Esophagus muscularis mucosa (tissue), 4 donors: ENCODE measurements at regions not wholly inside any gene's neighbourhood (a gene's known extent, or its start where the extent isn't known, plus 50 kb on each side); places are given as distances from the start of the nearest gene placed in this dataset.

Source experiments
- CTCF ChIP-seq, 3 experiments: fragments of 200-600 bp in 2 of 3; fragments of 450-650 bp in 1 of 3; sonication (generic) in 2 of 3; IDR thresholded peaks; one replicate each; pipeline ENCODE4 v1.5.1; 2017 to 2019; ENCODE audit warnings: antibody characterized with exemption in 3 of 3, mild to moderate bottlenecking in 2 of 3, moderate library complexity in 1 of 3
- EP300 ChIP-seq: sonication (generic); formaldehyde crosslinking; IDR thresholded peaks from one replicate; pipeline ENCODE4 v1.6.1; 2017; ENCODE audit warnings: antibody characterized with exemption
- POLR2A ChIP-seq: fragments of 450-650 bp; IDR thresholded peaks from one replicate; pipeline ENCODE4 v1.6.1; 2017; ENCODE audit warnings: antibody characterized with exemption, moderate library complexity, mild to moderate bottlenecking, low read depth

DNA sequence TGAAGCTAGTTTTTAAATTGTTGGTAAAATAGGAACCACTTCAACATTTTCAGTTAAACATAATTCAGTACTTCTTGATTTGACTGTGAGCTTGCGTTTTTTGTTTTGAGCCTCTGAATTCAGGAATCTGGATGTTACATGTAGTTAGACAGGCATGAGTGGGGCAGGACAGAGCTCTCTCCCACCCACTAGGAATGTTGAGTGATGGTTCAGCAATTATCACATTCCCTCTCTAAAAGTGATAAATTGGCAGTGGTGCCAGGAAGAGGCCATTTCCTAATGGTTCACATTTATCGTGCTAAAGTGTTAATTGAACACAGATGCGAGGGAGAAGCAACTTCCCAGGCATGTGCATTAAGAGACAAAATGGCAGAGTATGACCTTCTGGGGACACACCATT, 465.5 kb upstream of the HTR1E start:
- no peak for TF ChIP-seq CTCF (IDR thresholded peaks at IDR 0.05)
- no peak for TF ChIP-seq POLR2A
- no peak for TF ChIP-seq EP300
